GM12891 (cell line): ENCODE measurements at regions not wholly inside any gene's neighbourhood (a gene's known extent, or its start where the extent isn't known, plus 50 kb on each side); places are given as distances from the start of the nearest gene placed in this dataset.

Experiments used
- PAX5 ChIP-seq: IDR thresholded peaks from 2 replicates; pipeline ENCODE4 v1.6.1; 2011; ENCODE audit warnings: low read length, moderate library complexity, mild to moderate bottlenecking; ENCODE audit not compliant: insufficient read depth, severe bottlenecking
- POLR2A ChIP-seq: IDR thresholded peaks from 2 replicates; pipeline ENCODE4 v1.6.1; 2011; ENCODE audit warnings: low read depth, low read length, control low read depth
- POLR2AphosphoS5 ChIP-seq: IDR thresholded peaks from 2 replicates; pipeline ENCODE4 v1.6.1; 2011; ENCODE audit warnings: low read depth, low read length, control low read depth
- POU2F2 ChIP-seq: IDR thresholded peaks from 2 replicates; pipeline ENCODE4 v1.6.1; 2011; ENCODE audit warnings: low read depth, mild to moderate bottlenecking, control low read depth, low read length, moderate library complexity
- SPI1 ChIP-seq: IDR thresholded peaks from 2 replicates; pipeline ENCODE4 v1.6.1; 2011; ENCODE audit warnings: low read depth, low read length, control low read depth
- TAF1 ChIP-seq: IDR thresholded peaks from 2 replicates; pipeline ENCODE4 v1.6.1; 2011; ENCODE audit warnings: low read depth, low read length, control low read depth

DNA sequence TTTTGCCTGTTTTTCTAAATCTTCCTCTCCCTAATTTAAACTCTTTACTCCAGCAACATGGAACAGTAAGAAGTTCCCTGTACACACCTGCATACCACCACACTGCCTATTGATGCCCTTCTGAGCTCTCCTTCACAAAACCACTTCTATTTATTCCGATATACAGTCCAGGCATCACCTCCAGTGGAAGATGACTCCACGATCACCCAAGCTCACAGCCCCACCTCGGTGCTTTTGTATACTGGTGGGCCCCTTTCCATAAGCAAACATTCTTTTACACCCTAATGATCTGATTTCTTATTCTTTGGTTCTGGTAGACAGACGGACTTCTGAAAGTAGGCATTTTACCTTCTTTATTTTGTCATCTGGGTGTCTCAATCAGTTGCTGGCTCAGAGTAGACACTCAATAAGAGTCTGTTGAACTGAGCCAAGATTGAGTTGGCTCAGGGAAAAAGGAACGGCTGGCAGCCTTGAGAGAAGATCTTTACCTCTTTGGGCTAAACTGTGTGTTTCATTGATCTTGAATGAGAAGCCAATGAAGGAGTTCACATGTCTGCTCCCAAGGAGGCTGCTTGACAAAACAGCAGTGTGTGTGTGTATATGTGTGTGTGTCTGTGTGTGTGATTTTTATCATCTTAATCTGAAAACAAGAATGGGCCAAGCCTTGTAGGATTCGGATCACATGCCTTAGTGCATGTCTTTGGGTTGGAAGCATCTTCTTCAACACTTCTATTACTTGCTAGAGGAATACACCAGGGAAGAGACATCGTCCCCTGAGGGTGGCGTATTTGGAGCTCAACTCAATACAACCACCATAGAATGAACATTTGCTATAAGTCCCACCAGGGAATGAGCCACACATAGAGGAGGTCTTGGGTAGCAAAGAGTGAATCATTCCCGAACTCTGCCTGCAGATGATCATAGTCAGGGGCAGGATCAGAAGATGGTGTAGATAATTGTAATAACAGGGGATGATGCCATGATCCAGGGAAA, 341.8 kb downstream of the CYRIA start:
- TF ChIP-seq POLR2AphosphoS5 (no peak), POLR2A (no peak), TAF1 (no peak), PAX5 (no peak), SPI1 (no peak), POU2F2 (no peak)
